NB4 (cell line): ENCODE measurements at regions not wholly inside any gene's neighbourhood (a gene's known extent, or its start where the extent isn't known, plus 50 kb on each side); places are given as distances from the start of the nearest gene placed in this dataset.
"Not testable (repeated sequence)": the region's sequence is repeated elsewhere in the genome, so short reads cannot be mapped to it uniquely, and the experiment has no call there.

Experiments used
- CTCF ChIP-seq: IDR thresholded peaks from one replicate; pipeline ENCODE4 v1.5.1; 2012; ENCODE audit warnings: low read depth, low read length
- MAX ChIP-seq: IDR thresholded peaks from 2 replicates; pipeline ENCODE4 v1.6.1; 2011; ENCODE audit warnings: low read depth, low read length
- MYC ChIP-seq: IDR thresholded peaks from 2 replicates; pipeline ENCODE4 v1.6.1; 2011; ENCODE audit warnings: low read depth, low read length
- POLR2A ChIP-seq: IDR thresholded peaks from 2 replicates; pipeline ENCODE4 v1.6.1; 2011; ENCODE audit warnings: mild to moderate bottlenecking; ENCODE audit not compliant: insufficient read length; ENCODE audit errors: extremely low read depth

GRCh38 chr1:243055091-243055490, 200.0 kb downstream of the CEP170 start:
- not testable (repeated sequence) for TF ChIP-seq POLR2A, CTCF, MAX, MYC
